Subcutaneous abdominal adipose tissue (tissue), 5 donors: ENCODE measurements at regions not wholly inside any gene's neighbourhood (a gene's known extent, or its start where the extent isn't known, plus 50 kb on each side); places are given as distances from the start of the nearest gene placed in this dataset.

Experiments used
- H3K27ac ChIP-seq: one replicate; pipeline ENCODE4 v1.7.0; 2013; ENCODE audit warnings: low read depth, mild to moderate bottlenecking, inconsistent platforms, low read length, moderate library complexity
- H3K27me3 ChIP-seq, 5 donors: one replicate each; pipeline ENCODE4 v1.7.0; 2013; ENCODE audit warnings: low read length in 5 of 5, inconsistent platforms in 1 of 5; ENCODE audit not compliant: control insufficient read depth in 5 of 5, insufficient read depth in 4 of 5
- H3K36me3 ChIP-seq, 5 donors: one replicate each; pipeline ENCODE4 v1.7.0; 2013; ENCODE audit warnings: low read length in 5 of 5; ENCODE audit not compliant: control insufficient read depth in 5 of 5, insufficient read depth in 5 of 5
- H3K4me1 ChIP-seq, 5 donors: one replicate each; pipeline ENCODE4 v1.7.0; 2013; ENCODE audit warnings: low read length in 5 of 5, mild to moderate bottlenecking in 3 of 5, moderate library complexity in 1 of 5; ENCODE audit not compliant: control insufficient read depth in 5 of 5, insufficient read depth in 5 of 5
- H3K4me3 ChIP-seq, 5 donors: one replicate each; pipeline ENCODE4 v1.7.0; 2013; ENCODE audit warnings: low read length in 5 of 5, low read depth in 1 of 5
- H3K9ac ChIP-seq, 5 donors: one replicate each; pipeline ENCODE4 v1.7.0; 2013; ENCODE audit warnings: low read length in 5 of 5, mild to moderate bottlenecking in 4 of 5, moderate library complexity in 3 of 5
- H3K9me3 ChIP-seq, 5 donors: one replicate each; pipeline ENCODE4 v1.7.0; 2013; ENCODE audit warnings: low read length in 5 of 5; ENCODE audit not compliant: control insufficient read depth in 5 of 5
- donor health status: healthy.
- donor health status: healthy.
- donor health status: healthy.
- donor health status: healthy.
- donor health status: healthy.

- no peaks in the 10 kb centered on the region for H3K36me3 ChIP-seq
- no peaks in the 10 kb centered on the region for H3K4me1 ChIP-seq
- H3K27ac ChIP-seq: no peak overlapping the region
- H3K9me3 ChIP-seq: no peaks in the 10 kb centered on the region
- no peak overlapping the region for H3K4me3 ChIP-seq
- no peak overlapping the region for H3K9ac ChIP-seq
- H3K27me3 ChIP-seq: no peaks in the 10 kb centered on the region
Observed at GRCh38 chr3:176697284-176697889, 499.9 kb downstream of the TBL1XR1 start.

GRCh38 chr3:176696816-176697215 is 500.5 kb downstream of the TBL1XR1 start:
- H3K9ac ChIP-seq: no peak overlapping the region
- H3K27ac ChIP-seq: no peak overlapping the region

DNA sequence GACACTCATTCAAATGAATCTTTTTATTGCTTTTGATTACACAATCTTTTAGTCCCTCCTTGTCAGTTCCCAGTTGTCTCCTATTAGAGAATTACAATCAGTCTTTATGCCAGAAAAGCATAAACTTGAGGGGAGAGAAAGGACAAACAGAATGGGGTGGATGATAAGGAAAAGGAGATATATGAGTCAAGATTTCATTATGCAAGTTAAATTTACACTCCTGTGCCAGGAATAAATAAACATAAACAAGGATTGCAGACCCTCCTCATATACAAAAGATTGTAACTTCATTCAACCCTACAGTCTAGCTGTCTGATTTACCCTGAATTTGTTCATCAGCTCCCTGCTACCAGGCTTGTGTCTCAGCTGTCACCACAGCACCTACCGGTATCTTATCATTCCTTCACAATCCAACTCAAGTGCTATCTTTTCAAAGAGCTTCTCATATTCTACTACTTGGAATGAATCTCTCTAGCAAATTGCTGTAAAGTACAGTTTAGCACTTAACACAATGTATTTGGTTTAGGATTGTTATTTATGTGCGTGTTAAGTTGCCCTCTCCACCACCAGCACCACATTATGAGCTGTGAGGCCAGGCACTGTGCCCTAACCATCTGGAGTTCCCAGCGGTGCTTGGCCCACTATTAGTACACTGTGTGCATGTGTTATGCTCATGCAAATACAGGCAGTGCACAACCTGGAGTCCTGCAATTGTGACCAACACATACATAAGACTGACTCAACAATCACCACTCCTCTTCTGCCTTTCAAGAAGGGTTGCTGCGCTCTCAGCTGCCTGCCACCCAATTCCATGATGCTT is 504.1 kb downstream of the TBL1XR1 start:
- Histone ChIP-seq H3K36me3 (no peaks in the 10 kb centered on the region), H3K4me1 (no peaks in the 10 kb centered on the region), H3K27ac (no peak overlapping the region), H3K9me3 (no peaks in the 10 kb centered on the region), H3K4me3 (no peak overlapping the region), H3K27me3 (no peaks in the 10 kb centered on the region), H3K9ac (no peak overlapping the region)

More at GRCh38 chr3:176696816-176697215, 500.5 kb downstream of the TBL1XR1 start:
- no peak overlapping the region for H3K4me3 ChIP-seq
- no peaks in the 10 kb centered on the region for H3K4me1 ChIP-seq
- no peaks in the 10 kb centered on the region for H3K36me3 ChIP-seq
- H3K9me3 ChIP-seq: no peaks in the 10 kb centered on the region
- no peaks in the 10 kb centered on the region for H3K27me3 ChIP-seq

- H3K36me3 ChIP-seq: no peaks in the 10 kb centered on the region
- H3K4me1 ChIP-seq: no peaks in the 10 kb centered on the region
- no peaks in the 10 kb centered on the region for H3K27me3 ChIP-seq
- no peak overlapping the region for H3K27ac ChIP-seq
- H3K4me3 ChIP-seq: no peak overlapping the region
- H3K9me3 ChIP-seq: no peaks in the 10 kb centered on the region
- H3K9ac ChIP-seq: no peak overlapping the region
Observed at GRCh38 chr3:176692199-176692965, 504.9 kb downstream of the TBL1XR1 start.

GRCh38 chr3:176690083-176690869 is 507.0 kb downstream of the TBL1XR1 start:
- Histone ChIP-seq H3K9me3 (no peaks in the 10 kb centered on the region), H3K4me1 (no peaks in the 10 kb centered on the region), H3K36me3 (no peaks in the 10 kb centered on the region), H3K27ac (no peak overlapping the region), H3K27me3 (no peaks in the 10 kb centered on the region), H3K4me3 (no peak overlapping the region), H3K9ac (no peak overlapping the region)

- Histone ChIP-seq H3K4me3 (no peak overlapping the region), H3K36me3 (no peaks in the 10 kb centered on the region), H3K27me3 (no peaks in the 10 kb centered on the region), H3K27ac (no peak overlapping the region), H3K9me3 (peaks cover 0 to 9% (median 8%) of the 10 kb centered on the region in 5 donors), H3K4me1 (no peaks in the 10 kb centered on the region), H3K9ac (no peak overlapping the region)
Observed at GRCh38 chr3:176687754-176688153, 509.5 kb downstream of the TBL1XR1 start.

- peaks cover 0 to 12% (median 9%) of the 10 kb centered on the region in 5 donors for H3K9me3 ChIP-seq
- H3K27me3 ChIP-seq: no peaks in the 10 kb centered on the region
- no peak overlapping the region for H3K4me3 ChIP-seq
- no peaks in the 10 kb centered on the region for H3K36me3 ChIP-seq
- H3K9ac ChIP-seq: no peak overlapping the region
- H3K4me1 ChIP-seq: no peaks in the 10 kb centered on the region
- no peak overlapping the region for H3K27ac ChIP-seq
Observed at GRCh38 chr3:176683382-176683781, 513.9 kb downstream of the TBL1XR1 start.

GRCh38 chr3:176663837-176664831 is 533.1 kb downstream of the TBL1XR1 start:
- Histone ChIP-seq H3K4me3 (no peak overlapping the region), H3K27me3 (no peaks in the 10 kb centered on the region), H3K4me1 (peaks cover 0 to 11% (median 0%) of the 10 kb centered on the region in 5 donors), H3K9me3 (peaks cover 0 to 3% (median 0%) of the 10 kb centered on the region in 5 donors), H3K36me3 (no peaks in the 10 kb centered on the region), H3K9ac (no peak overlapping the region), H3K27ac (no peak overlapping the region)

DNA sequence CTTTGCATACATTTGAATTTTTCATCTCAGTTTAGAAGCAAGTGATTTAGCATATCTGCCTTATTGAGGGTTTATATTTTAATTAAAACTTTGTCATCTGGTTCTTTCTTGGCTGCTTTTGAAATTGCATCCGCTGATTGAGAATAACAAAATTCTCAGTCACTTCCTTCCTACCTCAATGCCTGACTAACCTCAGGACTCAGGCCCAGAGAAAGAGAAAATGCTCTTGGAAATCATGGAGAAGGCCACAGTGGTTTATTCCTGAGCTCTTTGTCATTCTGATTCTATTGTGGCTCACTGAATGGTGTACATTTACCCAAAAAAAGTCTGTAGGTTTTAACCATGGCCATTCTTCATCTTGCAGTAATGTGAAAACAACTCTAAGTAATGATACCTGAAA is 533.9 kb downstream of the TBL1XR1 start:
- no peaks in the 10 kb centered on the region for H3K9me3 ChIP-seq
- no peak overlapping the region for H3K4me3 ChIP-seq
- no peak overlapping the region for H3K9ac ChIP-seq
- no peak overlapping the region for H3K27ac ChIP-seq
- H3K27me3 ChIP-seq: no peaks in the 10 kb centered on the region
- peaks cover 0 to 11% (median 0%) of the 10 kb centered on the region in 5 donors for H3K4me1 ChIP-seq
- H3K36me3 ChIP-seq: no peaks in the 10 kb centered on the region
